Fibroblast of lung (primary cell): ENCODE measurements at regions not wholly inside any gene's neighbourhood (a gene's known extent, or its start where the extent isn't known, plus 50 kb on each side); places are given as distances from the start of the nearest gene placed in this dataset.

ENCODE experiments used
- DNase-seq, 2 donors: peaks; one replicate each; pipeline versions ENCODE4 v3.0.0 to v3.0.0-alpha.2; 2010; ENCODE audit warnings: low read depth in 2 of 2
- H2AFZ ChIP-seq: 2 replicates; pipeline ENCODE4 v1.5.1; 2012; ENCODE audit warnings: low read length, control low read depth, inconsistent platforms
- H3K27ac ChIP-seq: 2 replicates; pipeline ENCODE4 v1.5.1; 2011; ENCODE audit warnings: low read length, control low read depth; ENCODE audit not compliant: insufficient read depth
- H3K27me3 ChIP-seq: 2 replicates; pipeline ENCODE4 v1.5.1; 2011; ENCODE audit warnings: mild to moderate bottlenecking, low read length; ENCODE audit not compliant: control insufficient read depth, insufficient read depth
- H3K36me3 ChIP-seq: 2 replicates; pipeline ENCODE4 v1.5.1; 2011; ENCODE audit warnings: low read length; ENCODE audit not compliant: control insufficient read depth, insufficient read depth
- H3K4me1 ChIP-seq: 2 replicates; pipeline ENCODE4 v1.5.1; 2011; ENCODE audit warnings: low read length; ENCODE audit not compliant: control insufficient read depth, insufficient read depth; ENCODE audit errors: extremely low read depth
- H3K4me2 ChIP-seq: 2 replicates; pipeline ENCODE4 v1.5.1; 2011; ENCODE audit warnings: low read length, control low read depth; ENCODE audit not compliant: insufficient read depth; ENCODE audit errors: extremely low read depth
- H3K4me3 ChIP-seq, 4 experiments: fragments of 200-600 bp in 1 of 4; sonication (generic) in 1 of 4; replicated peaks in 1 of 4; 2 replicates each; pipeline ENCODE4 v1.5.1; 2011 to 2016; ENCODE audit warnings: low read length in 4 of 4, low read depth in 3 of 4, mild to moderate bottlenecking in 3 of 4, control low read depth in 2 of 4, inconsistent platforms in 1 of 4, mixed read lengths in 1 of 4; ENCODE audit not compliant: insufficient read depth in 1 of 4; ENCODE audit errors: control extremely low read depth in 1 of 4
- H3K79me2 ChIP-seq: 2 replicates; pipeline ENCODE4 v1.5.1; 2012; ENCODE audit warnings: mild to moderate bottlenecking, low read length, inconsistent platforms; ENCODE audit not compliant: control insufficient read depth, insufficient read depth
- H3K9ac ChIP-seq: 2 replicates; pipeline ENCODE4 v1.5.1; 2011; ENCODE audit warnings: mild to moderate bottlenecking, low read length, control low read depth; ENCODE audit not compliant: insufficient read depth
- H3K9me3 ChIP-seq: 2 replicates; pipeline ENCODE4 v1.5.1; 2012; ENCODE audit warnings: low read depth, low read length; ENCODE audit not compliant: control insufficient read depth, insufficient read depth
- H4K20me1 ChIP-seq: 2 replicates; pipeline ENCODE4 v1.5.1; 2011; ENCODE audit warnings: low read length; ENCODE audit not compliant: control insufficient read depth, insufficient read depth; ENCODE audit errors: extremely low read depth
- EZH2 ChIP-seq: IDR thresholded peaks from 2 replicates; pipeline ENCODE4 v1.5.1; 2012; ENCODE audit warnings: low read length, control low read depth, mild to moderate bottlenecking; ENCODE audit errors: missing control alignments
- TF ChIP-seq, protein P1 (sequence below), 2 donors: IDR thresholded peaks in 1 of 2; conservative IDR thresholded peaks in 1 of 2; 1 replicate in 1 of 2; 2 replicates in 1 of 2; pipeline ENCODE4 v1.5.1; 2011 to 2012; ENCODE audit warnings: low read length in 2 of 2, control low read depth in 1 of 2, inconsistent platforms in 1 of 2, low read depth in 1 of 2, mild to moderate bottlenecking in 1 of 2

DNA sequence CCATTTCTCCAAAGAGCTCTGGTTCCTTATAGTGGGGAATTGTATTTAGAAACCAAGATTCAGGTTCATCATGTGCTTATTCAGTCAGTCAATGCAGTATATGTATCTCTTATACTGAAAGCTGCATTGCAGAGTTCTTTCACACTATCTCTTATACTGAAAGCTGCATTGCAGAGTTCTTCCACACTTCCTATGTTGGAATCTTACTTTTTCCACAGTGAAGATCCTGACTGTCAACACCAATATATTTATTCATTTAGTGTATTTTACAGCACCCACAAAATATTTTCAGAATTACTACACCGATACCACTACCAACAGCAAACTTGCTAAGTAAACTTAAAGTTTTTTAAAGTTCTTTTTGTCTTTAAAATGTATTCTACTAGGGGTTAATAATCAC, 349.3 kb upstream of the MMS22L start:
- TF ChIP-seq EZH2: no peak
- TF ChIP-seq, protein P1, sequence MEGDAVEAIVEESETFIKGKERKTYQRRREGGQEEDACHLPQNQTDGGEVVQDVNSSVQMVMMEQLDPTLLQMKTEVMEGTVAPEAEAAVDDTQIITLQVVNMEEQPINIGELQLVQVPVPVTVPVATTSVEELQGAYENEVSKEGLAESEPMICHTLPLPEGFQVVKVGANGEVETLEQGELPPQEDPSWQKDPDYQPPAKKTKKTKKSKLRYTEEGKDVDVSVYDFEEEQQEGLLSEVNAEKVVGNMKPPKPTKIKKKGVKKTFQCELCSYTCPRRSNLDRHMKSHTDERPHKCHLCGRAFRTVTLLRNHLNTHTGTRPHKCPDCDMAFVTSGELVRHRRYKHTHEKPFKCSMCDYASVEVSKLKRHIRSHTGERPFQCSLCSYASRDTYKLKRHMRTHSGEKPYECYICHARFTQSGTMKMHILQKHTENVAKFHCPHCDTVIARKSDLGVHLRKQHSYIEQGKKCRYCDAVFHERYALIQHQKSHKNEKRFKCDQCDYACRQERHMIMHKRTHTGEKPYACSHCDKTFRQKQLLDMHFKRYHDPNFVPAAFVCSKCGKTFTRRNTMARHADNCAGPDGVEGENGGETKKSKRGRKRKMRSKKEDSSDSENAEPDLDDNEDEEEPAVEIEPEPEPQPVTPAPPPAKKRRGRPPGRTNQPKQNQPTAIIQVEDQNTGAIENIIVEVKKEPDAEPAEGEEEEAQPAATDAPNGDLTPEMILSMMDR (conservative IDR thresholded peaks at IDR 0.05 in 1 of 2, IDR thresholded peaks at IDR 0.05 in 1 of 2; ENCODE audit: low read depth in 1 of 2, low read length in 2 of 2): no peak

DNA sequence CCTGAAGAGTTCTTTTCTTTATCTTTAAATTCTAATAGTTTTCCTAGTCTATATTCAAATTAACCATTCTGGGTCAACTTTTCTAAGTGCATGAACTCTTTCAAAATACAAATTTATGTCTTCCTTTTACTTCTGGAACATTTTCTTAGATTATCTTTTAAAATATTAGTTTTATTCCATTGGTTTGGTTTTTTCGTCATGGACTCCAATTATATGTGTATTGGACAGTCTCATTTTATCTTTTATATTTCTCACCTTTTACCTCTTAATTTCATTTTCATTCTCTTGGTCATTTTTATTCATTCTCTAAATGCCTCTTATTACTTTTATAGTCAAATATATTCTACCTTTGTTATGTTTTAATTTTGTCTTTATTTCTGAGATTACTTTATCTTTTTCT, 356.7 kb upstream of the MMS22L start:
- H3K4me2 ChIP-seq: no peak overlapping the region
- H3K4me3 ChIP-seq: no peak overlapping the region
- TF ChIP-seq EZH2: no peak
- TF ChIP-seq, protein P1 (conservative IDR thresholded peaks at IDR 0.05 in 1 of 2, IDR thresholded peaks at IDR 0.05 in 1 of 2; ENCODE audit: low read depth in 1 of 2, low read length in 2 of 2): no peak
- no peak overlapping the region for H3K9ac ChIP-seq
- DNase-seq: no peak
- no peak overlapping the region for H3K27ac ChIP-seq
- H3K36me3 ChIP-seq: no peaks in the 10 kb centered on the region
- no peaks in the 10 kb centered on the region for H3K79me2 ChIP-seq
- H3K27me3 ChIP-seq: no peaks in the 10 kb centered on the region
- H3K9me3 ChIP-seq: no peaks in the 10 kb centered on the region
- H4K20me1 ChIP-seq: no peaks in the 10 kb centered on the region
- H2AFZ ChIP-seq: no peak overlapping the region
- no peaks in the 10 kb centered on the region for H3K4me1 ChIP-seq

More for the DNA sequence above, 349.3 kb upstream of the MMS22L start:
- no peaks in the 10 kb centered on the region for H3K36me3 ChIP-seq
- no peak overlapping the region for H3K4me3 ChIP-seq
- H3K9ac ChIP-seq: no peak overlapping the region
- peak in 1 of 2 donors; percentile 2 for DNase-seq
- no peaks in the 10 kb centered on the region for H3K4me1 ChIP-seq
- H3K27ac ChIP-seq: no peak overlapping the region
- H3K79me2 ChIP-seq: no peaks in the 10 kb centered on the region
- no peak overlapping the region for H3K4me2 ChIP-seq
- H2AFZ ChIP-seq: no peak overlapping the region
- H3K9me3 ChIP-seq: no peaks in the 10 kb centered on the region
- H3K27me3 ChIP-seq: no peaks in the 10 kb centered on the region
- H4K20me1 ChIP-seq: no peaks in the 10 kb centered on the region

DNA sequence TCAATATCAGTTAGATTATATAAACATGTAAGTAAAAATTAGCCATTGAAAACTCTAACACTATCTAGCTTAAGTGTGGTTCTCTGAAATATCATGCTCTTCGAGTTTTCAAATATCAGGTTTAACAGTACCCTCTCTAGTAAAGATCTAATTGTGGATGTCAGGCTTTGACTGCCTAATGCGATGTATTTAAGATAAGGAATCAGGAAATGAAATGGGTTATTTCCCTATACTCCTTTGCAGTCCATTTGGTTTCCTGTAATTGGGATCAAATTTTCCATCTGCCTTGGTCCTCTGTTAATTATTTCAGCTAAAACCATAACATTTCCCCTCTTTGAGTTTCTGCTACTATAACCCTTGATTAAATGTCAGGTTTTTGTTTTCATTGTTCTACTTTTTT, 361.3 kb upstream of the MMS22L start:
- Histone ChIP-seq H3K79me2 (no peaks in the 10 kb centered on the region), H3K36me3 (no peaks in the 10 kb centered on the region), H3K27me3 (no peaks in the 10 kb centered on the region), H3K4me1 (no peaks in the 10 kb centered on the region), H4K20me1 (no peaks in the 10 kb centered on the region), H3K4me3 (no peak overlapping the region), H2AFZ (no peak overlapping the region), H3K9ac (no peak overlapping the region), H3K9me3 (no peaks in the 10 kb centered on the region), H3K27ac (no peak overlapping the region), H3K4me2 (no peak overlapping the region)
- TF ChIP-seq EZH2: no peak
- TF ChIP-seq, protein P1 (conservative IDR thresholded peaks at IDR 0.05 in 1 of 2, IDR thresholded peaks at IDR 0.05 in 1 of 2; ENCODE audit: low read depth in 1 of 2, low read length in 2 of 2): no peak
- no peak for DNase-seq
